Fibroblast of mammary gland (primary cell): ENCODE measurements at regions not wholly inside any gene's neighbourhood (a gene's known extent, or its start where the extent isn't known, plus 50 kb on each side); places are given as distances from the start of the nearest gene placed in this dataset.

Experiments
- DNase-seq: peaks from one replicate; pipeline ENCODE4 v3.0.0-alpha.2; 2010; ENCODE audit warnings: low read depth
- H3K4me3 ChIP-seq: 2 replicates; pipeline ENCODE4 v1.5.1; 2011; ENCODE audit warnings: low read depth, mild to moderate bottlenecking, low read length, moderate library complexity; ENCODE audit not compliant: control insufficient read depth
- TF ChIP-seq, protein P1 (sequence below): conservative IDR thresholded peaks from 2 replicates; pipeline ENCODE4 v1.5.1; 2011; ENCODE audit warnings: low read depth, low read length, inconsistent platforms; ENCODE audit not compliant: control insufficient read depth, insufficient read depth

GRCh38 chr10:2279711-2280110 lies 542.4 kb upstream of the ADARB2 start:
- no peak overlapping the region for H3K4me3 ChIP-seq
- TF ChIP-seq, protein P1, sequence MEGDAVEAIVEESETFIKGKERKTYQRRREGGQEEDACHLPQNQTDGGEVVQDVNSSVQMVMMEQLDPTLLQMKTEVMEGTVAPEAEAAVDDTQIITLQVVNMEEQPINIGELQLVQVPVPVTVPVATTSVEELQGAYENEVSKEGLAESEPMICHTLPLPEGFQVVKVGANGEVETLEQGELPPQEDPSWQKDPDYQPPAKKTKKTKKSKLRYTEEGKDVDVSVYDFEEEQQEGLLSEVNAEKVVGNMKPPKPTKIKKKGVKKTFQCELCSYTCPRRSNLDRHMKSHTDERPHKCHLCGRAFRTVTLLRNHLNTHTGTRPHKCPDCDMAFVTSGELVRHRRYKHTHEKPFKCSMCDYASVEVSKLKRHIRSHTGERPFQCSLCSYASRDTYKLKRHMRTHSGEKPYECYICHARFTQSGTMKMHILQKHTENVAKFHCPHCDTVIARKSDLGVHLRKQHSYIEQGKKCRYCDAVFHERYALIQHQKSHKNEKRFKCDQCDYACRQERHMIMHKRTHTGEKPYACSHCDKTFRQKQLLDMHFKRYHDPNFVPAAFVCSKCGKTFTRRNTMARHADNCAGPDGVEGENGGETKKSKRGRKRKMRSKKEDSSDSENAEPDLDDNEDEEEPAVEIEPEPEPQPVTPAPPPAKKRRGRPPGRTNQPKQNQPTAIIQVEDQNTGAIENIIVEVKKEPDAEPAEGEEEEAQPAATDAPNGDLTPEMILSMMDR: no peak
- DNase-seq: no peak

DNA sequence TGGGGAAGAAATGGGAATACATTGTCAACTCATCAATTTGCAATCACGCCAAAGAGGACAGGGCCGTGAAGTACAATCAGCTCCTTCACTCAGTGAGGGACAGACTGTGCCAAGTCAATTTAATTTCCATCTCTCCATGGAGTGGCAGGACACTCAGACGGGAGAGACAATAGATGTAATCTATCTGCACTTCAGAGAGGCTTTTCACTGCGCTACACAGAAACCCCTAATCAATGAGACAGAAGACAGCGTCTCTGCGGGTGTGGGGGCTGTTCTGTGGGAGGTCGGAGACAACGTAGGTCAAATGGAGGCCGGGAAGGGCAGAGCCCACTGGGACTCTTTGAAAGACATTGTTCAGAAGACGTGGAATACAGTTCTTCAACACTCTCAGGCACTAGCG lies 541.0 kb upstream of the ADARB2 start:
- no peak overlapping the region for H3K4me3 ChIP-seq
- no peak for DNase-seq
- TF ChIP-seq, protein P1: no peak

GRCh38 chr10:2263561-2263960 lies 526.2 kb upstream of the ADARB2 start:
- no peak overlapping the region for H3K4me3 ChIP-seq
- TF ChIP-seq, protein P1: no peak
- no peak for DNase-seq

- no peak for DNase-seq
- H3K4me3 ChIP-seq: no peak overlapping the region
Observed at GRCh38 chr10:2262878-2263277, 525.6 kb upstream of the ADARB2 start.

GRCh38 chr10:2262333-2262732 lies 525.0 kb upstream of the ADARB2 start:
- no peak for DNase-seq
- TF ChIP-seq, protein P1: no peak
- no peak overlapping the region for H3K4me3 ChIP-seq

More at GRCh38 chr10:2262878-2263277, 525.6 kb upstream of the ADARB2 start:
- TF ChIP-seq, protein P1: no peak

DNA sequence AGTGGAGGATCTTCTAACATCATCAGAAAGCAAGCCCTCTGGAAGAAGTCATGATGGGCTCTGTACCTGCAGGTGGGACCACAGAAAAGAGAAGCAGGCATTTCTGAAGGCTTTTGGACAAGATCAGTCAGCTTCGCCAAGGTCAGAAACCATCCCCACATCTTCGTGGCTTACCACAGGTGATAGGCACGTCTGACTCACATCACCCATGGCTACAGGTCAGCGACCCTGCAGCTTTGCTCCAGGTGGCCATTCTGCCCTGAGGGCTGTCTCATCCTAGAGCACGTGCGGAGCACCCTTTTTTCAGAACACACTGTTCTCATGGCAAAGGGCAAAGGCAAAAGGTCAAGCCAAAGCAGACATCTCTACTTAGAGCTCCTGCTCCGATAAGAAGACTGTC lies 518.9 kb upstream of the ADARB2 start:
- TF ChIP-seq, protein P1: no peak
- H3K4me3 ChIP-seq: no peak overlapping the region
- no peak for DNase-seq

- H3K4me3 ChIP-seq: no peak overlapping the region
- TF ChIP-seq, protein P1: no peak
- DNase-seq: no peak
Observed at GRCh38 chr10:2252096-2252495, 514.8 kb upstream of the ADARB2 start.
